ENCODE measurements at regions not wholly inside any gene's neighbourhood (a gene's known extent, or its start where the extent isn't known, plus 50 kb on each side); places are given as distances from the start of the nearest gene placed in this dataset.

DNA sequence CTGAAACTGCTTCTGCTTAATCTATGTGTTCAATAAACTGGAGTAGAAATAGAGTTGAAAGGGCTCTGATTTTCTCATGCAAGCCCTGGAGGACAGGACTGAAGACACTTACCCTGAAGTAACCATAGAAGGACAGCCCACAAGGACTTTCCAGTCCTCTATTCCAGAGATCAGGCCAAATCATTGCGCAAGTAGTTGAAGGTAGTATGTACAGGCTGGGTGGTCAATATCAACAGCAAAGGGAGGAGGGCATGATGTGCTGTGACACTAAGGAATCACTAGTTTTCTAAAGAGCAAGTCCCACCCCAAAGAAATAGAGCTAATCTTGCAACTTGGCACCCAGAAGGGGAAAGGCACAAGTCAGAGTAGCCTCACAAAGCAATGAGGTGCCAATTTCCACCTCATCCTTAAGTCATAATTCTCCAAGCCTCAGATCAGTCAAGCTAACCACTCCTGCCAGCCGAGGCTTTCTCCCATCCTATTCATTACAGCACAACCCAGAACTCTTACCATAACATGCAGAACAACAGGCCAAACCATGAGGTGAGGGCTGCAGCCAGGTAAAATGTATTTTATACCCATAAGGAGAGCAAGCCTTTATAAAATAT, 533.5 kb downstream of the TNS1 start:
- no peak for DNase-seq

DNA sequence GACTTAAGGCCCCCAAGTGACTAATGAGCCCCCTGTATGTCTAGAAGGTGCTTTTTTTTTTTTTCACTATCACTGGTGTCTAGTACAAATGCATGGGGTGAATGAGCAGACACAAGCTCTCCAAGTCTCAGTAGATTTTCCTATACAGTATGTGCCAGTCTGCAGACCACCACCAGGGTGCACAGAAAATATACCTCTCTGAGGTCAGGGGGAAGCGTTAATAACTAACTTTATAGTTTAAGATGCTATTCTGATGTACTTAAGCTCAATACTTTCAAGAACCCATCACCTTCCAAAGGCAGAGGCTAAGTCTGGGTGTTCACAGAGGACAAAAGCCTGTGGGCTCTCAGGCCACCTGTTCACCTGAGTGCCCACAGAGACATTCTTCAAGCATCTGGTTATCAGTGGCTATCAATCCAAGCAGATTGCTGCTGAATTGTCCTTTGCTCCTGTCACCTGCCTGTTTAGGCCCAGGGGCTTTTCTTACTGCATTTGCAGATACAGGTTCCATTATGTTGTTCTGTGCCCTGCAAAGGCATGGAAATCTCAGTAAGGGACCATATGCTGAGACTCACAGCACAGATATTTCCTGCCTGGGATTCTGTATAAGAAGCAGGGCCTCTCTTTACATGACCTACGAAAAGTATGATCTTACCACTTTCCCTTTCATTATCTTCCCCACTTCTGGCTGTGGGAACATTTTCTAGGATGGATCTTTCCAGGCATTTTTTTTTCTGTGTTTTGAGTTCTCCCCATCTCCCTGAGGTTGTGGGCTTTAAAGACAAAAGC, 534.6 kb downstream of the TNS1 start:
- DNase-seq = no peak

DNA sequence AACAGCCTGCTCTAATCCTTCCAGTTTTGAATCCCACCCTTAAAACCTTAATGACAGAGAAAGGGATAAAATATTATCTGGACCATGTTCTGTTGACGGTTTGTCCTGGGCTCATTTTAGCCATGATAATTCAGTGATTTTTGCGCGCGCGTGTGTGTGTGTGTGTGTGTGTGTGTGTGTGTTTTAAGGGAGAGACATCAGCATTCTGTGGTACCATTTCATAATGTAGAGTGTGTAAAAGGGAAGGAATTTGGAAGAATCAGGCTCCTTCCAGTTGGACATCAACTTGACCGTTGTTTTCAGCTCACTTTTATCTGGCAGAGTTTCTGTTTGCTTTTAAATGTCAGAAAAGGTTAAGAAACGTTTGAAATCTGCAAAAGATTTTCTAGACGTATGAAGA, 535.5 kb downstream of the TNS1 start:
- no peak for DNase-seq

DNA sequence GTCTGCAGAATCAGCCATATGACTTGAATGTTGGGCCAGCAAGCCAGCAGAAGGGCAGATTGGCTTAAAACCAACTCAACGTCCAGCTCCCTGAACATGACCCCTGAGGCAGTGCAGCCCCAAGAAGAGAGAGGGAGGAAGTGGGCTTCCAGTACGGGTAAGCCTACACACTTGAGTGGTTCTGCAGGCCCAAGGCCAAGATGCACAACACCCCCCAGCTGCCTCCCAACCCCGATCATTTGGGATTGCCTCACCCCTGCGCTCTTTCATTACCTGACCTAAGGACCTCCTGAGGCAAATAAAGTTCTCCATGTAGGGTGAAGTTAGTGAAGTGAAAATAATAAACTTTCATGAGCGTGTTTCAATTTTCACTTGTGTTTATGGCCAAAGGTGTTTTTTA, 536.0 kb downstream of the TNS1 start:
- DNase-seq = no peak

DNA sequence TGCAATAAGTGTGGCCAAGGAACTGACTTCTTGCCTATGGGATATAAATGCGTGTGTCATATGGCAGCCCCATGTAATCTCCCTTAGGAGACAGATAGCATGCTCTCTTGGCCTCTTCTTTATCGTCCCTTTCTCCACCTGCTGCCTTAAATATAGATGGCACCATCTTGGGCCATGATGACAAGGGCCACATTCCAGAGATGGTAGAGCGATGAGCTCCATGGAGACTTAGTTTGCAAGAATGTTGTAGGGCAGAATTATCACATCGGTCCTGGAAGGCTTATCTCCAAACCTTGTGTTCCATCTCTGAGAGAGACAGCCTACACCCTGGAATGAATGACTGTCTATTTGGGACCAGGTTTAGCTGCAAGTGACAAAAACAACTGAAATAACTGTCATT, 536.7 kb downstream of the TNS1 start:
- DNase-seq = no peak

DNA sequence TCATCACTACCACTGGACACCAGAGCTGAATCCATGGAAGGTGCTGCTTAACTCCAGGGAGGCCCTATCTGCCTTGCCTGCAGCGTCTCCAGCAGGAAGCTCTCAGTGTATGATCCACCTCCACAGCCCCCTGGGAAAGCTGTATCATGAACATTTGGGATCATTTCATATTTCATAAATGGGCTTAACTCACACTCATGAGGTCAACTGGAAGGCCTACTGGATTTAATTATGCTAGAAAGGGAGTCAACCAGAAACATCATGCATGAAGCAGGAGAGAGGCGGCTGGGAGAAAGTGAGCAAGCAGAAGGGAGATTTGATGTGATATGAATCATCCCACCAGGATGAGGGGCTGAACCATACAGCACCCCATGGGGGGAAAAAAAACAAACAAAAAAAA, 537.7 kb downstream of the TNS1 start:
- no peak for DNase-seq

DNA sequence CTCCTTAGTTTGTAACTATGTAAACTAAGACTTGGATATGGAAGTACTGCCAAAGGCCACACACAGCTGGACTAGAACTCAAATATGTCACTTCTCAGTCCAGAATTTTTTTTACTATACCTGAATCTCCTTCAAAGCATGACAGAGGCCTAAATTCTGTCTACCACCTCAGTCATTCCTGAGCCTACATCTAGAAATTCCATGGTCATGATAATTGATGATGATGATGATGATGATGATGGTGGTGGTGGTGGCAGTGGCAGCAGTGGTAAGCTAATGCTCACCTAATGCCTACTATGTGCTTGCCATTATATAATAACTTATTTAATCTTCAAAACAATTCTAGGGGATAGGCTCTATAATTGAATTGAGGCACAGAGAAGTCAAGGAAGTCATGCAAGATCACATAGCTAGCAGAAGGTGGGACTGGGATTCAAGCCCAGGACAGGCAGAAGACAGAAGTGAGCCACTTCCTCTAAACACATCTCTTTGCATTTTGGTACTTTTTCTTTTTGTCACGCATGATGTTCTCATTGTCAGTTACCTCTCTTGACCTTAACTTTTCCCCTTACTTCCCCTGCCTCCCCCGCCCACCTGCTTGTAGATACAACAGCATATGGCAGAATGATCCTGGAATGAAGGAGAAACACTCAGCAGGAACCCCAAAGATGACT, 539.3 kb downstream of the TNS1 start:
- no peak for DNase-seq

DNA sequence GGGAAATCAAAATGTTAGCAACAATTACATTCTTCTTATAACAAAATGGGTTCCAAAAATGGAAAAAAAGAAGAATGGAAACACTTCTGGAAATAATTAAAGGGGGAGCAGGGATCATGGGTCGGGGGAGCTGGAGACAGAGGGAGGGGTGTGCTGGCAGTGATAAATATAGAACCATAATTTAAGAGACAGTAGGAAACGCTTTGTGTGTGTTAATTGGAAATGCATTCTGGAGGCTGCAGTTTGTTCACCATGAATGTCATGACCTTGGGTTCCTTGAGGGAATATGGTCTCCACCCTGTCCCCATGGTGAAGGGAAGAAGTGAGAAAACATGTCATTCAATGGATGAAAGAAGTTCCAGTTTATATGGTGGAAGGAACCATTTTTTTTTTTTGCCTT, 540.7 kb downstream of the TNS1 start:
- no peak for DNase-seq

DNA sequence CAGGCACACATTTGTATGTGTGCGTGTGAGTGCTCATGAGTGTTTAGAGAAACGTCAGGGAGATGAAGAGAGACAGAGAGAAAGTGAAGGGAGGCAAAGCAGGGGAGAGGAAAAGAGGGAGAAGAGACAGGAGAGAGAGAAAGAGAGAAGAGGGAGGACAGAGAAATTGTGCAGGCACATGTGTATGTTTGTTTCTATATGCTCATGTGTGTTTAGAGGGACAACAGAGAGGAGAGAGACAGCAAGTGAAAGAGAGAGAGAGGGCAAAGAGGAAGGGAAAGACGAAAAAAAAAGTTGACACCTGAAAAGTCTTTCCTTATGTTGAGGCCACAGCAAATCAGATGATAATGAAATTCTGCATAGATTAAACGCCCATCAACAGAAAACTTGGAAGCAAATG, 541.1 kb downstream of the TNS1 start:
- no peak for DNase-seq

DNA sequence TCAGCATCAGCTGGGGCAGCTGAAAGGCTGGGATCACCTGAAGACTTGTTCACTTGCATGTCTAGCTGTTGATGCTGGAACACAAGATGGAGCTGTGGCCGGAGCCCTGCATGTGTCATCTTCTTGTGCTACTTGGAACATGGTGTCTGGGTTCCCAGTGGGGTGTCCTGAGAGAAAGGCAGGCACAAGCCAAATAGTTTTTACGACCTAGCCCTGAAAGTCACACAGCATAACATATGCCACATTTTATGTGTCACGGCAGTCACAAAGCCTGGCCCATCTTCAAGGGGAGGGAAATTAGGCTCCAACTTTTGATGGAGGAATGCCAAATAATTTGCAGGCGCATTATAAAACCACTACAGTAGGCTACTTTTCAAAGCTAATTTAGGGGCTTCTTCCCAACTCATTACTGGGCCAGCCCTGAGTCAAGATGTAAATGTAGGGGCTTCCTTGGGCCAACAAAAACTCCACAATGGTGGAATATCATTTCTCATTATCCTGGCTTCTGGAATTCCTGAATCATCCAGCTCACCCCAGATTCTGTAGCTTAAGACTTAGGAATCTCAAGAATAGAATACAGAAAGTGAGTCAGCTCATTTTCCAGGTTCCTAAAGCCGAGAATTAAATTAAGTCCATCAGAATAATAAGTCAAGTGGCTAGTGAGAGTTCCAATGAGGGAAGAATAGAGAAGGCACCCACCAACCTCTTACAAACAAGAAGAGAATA, 543.0 kb downstream of the TNS1 start:
- DNase-seq = no peak

DNA sequence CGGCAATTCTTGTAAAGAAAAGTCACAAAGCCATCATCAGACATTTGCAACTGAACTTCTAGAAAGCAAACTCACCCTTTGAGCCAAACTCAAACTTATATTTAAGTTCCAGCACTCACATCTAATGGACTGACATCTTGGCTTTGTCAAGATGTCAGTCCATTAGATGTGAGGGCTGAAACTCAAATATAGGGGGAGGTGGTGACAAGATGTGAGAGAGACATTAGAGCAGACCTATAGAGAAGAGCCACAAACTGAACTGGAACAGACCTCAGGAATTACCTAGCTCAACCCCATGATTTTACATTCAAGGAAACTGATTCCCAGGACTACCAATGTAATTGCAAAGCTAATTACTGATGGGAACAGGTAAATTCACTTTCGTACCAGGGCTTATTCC, 543.8 kb downstream of the TNS1 start:
- no peak for DNase-seq

DNA sequence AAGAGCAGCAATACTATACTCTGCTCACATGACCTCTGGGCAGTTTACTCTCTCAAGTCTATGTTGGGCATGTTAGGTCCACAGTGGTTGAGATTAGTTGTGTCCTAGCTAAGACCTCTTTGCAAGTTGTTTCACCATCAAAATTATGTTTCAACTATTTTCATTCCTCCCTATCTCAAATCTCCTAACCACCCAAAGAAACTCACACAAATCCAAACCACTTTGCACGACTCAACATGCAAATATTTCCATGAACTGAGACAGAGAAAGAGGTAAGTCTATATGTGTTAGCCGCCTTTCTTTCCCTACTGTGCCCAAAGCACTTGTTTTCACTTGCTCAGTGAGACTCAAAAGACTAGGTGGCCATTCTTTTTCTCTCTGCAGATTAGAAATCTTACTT, 546.8 kb downstream of the TNS1 start:
- DNase-seq = no peak

DNA sequence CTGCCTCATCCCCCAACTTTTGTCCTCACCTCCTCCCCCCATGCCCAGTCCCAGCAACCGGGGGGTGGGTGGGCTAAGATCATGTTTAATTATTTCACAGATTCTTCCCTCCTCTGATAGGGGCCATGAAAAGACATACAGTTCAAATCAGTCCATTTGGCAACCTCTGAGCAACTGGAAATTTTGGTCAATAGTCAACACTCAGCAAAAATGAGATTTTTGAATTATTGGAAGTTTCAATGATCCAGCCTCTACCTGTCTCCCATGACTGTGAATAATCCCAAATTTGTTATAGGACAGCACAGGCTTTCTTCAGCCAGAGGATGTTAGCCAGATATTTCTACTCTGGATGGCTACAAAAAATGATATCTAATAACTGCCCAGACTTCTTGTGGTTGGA, 549.9 kb downstream of the TNS1 start:
- no peak for DNase-seq

DNA sequence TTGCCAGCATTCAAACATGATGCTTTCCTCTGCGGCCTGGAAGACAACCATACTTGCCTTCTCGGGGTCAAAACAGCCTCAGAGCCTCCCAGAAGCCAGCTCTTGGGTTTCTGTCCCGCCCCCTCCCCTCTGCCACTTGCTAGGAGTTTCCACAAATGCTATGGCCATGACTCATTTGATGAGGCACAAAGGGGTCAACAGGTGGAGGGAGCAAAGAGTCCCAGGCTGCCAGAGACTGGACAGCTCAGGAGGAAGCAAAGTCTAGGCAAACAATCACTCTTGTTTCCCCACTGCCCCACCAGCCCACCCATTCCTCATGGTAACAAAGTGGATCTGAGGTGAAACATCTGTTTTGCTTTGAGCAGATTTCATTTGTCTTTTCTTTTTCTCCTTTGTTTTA, 551.1 kb downstream of the TNS1 start:
- peak; percentile 9 for DNase-seq

DNA sequence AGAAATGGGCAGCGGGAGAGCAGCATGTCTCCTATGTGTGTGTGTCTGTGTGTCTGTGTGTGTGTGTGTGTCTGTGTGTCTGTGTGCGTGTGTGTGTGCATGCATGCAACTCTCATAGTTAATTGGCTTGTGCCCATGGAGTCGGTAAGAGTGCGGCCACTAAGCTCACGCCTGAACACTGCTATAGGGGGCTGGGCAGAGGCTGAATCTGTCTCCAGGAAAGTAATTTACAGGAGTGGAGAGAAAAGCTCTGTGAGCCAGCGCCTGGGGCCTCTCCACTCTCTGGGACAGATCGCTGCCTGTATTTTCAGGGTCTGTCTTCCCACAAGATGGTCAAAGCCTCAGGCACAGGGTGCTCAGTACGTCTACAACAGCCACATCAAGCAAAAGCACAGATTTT, 553.4 kb downstream of the TNS1 start:
- DNase-seq = no peak

DNA sequence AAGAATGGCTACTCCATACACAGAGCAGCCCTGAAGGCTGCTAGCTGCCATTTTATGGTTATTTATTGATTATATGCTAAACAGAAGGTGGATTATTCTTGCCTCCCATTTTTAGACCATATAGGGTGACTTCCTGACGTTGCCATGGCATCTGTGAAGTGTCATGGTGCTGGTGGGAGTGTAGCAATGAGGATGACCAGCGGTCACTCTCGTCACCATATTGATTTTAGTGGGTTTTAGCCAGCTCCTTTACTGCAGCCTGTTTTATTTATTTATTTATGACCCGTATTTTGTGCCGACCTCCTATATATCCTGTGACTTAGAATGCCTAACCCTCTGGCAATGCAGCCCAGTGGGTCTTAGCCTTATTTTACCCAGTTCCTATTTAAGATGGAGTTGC, 553.9 kb downstream of the TNS1 start:
- DNase-seq = no peak

DNA sequence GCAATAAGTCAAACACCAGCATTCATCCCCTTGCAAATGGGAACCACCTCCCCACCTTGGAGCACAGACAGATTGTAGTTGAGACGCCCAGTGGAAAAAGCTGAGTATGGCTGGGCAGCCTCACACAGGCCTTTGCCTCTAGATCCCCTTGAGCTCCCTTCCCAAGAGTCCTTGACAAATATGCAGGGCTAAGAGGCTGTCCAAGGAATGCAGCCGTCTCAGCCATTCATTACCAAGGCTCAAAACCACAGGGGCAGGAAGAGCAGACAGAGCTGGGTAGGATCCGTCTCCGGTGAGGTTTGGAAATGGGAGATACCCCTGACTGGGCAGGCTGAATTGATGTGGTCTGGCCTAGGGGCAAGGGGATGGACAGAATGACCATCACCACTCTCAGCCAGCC, 557.1 kb downstream of the TNS1 start:
- no peak for DNase-seq

DNA sequence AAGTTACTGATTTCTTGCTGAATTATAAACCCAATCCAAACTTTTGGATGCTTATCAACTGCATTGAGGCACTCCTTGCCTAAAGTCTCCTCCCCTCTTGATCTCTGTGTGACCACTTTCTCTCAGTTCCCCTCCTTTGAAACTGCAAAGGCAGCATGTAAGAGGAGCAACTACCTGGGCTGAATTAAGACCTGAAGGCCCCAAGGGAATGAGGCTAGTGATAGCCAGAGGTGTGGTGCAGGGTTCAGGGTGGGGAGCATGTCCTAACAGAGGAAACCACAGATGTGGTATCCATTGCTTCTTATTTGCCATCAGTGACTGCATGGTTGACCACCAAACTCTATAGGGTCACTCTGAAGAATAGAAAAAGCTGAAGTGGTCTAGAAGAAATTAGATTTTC, 557.9 kb downstream of the TNS1 start:
- no peak for DNase-seq

DNA sequence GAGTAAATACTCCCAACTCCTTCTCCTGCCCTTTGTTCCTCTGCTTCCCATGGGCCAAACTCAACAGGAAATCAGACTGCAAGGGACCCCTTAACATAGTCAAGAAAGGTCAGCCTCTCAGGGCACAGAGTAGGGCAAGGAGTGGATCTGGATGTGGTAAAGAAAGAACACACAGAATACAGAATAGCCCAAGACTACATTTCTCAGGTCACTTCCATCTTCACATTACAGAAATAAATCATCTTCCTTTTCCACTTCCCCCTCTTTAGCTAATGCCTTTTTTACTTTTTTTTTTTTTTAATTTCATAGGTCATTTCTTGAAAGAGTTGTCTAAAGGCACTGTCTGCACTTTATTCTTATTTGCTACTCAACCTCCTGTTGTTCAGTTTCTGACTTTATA, 558.3 kb downstream of the TNS1 start:
- no peak for DNase-seq

DNA sequence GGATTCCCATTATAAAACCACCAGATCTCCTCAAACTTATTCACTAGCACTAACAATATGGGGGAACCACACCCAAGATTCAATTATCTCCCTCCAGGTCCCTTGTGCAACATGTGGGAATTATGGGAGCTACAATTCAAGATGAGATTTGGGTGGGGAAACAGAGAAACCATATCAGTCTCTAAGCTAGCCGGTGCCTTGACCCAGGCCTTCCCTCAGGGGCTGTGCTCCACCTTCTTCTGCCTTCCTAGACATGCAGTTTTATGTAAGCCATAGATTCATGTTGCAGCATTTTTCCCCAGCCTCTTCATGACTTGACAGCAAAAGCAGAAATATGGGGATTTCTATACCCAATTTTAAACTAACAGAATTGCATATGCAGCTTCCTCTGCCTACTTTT, 559.2 kb downstream of the TNS1 start:
- no peak for DNase-seq

DNA sequence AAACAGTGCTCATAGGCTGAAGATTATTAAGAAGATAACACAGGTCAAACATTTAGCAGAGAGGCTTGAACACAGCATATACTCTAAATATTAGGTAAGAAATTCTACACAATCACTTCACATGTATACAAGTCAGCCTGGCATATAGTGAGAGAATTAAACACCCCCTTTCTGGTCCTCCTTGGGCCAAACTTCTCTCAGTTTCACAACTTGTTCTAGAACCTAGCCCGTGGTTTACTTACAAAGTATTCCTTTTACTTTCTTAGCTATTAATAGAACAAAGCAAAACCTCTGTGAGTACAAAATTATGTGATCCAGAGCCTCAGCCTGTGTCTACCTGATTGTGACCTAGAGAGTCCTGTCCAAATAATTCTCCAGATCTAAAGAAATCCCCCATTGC, 562.8 kb downstream of the TNS1 start:
- no peak for DNase-seq

DNA sequence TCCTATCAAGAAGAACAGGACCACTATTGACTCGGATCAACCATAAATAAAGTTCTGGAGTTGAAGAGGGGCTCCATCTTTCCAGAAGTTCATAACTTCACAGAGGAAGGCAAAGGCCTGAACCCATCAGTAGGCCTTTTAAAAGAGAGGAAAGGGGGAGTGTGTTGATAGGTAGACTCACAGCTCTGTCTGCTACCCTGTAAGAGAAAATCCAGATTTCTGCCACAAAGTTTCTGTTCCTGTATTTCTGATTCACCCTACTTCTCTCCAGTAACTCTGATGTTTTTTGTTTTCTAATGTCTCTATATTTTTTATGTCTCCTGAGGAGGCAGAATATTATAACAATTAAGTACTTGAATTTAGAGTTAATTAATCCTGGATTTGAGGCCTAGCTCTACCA, 564.0 kb downstream of the TNS1 start:
- DNase-seq = no peak

DNA sequence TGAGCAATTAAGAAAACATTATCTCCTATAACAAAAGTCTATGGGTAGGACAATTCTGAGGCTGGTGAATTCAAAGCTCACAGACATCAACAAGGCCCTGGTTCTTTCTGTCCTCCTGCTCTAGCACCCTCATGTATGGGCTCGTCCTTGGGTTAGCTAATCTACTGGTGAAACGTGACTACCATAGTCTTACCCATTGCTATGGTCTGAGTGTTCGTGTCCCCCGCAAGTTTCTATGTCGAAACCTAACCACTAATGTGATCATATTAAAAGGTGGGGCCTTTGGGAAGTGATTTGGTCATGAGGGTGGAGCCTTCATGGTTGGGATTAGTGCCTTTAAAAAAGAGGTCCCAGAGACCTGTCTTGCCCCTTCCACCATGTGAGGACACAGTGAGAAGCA, 564.7 kb downstream of the TNS1 start:
- no peak for DNase-seq
